Upper lobe of left lung (tissue), 4 donors: ENCODE measurements at regions not wholly inside any gene's neighbourhood (a gene's known extent, or its start where the extent isn't known, plus 50 kb on each side); places are given as distances from the start of the nearest gene placed in this dataset.

ENCODE experiments used
- CTCF ChIP-seq, 6 experiments: fragments of 450-650 bp in 4 of 6; fragments of 200-600 bp in 2 of 6; sonication (generic) in 2 of 6; IDR thresholded peaks; one replicate each; pipeline ENCODE4 v1.5.1; 2016 to 2019; ENCODE audit warnings: antibody characterized with exemption in 6 of 6
- POLR2A ChIP-seq, 4 donors: fragments of 450-650 bp; IDR thresholded peaks; one replicate each; pipeline ENCODE4 v1.5.1; 2016 to 2017; ENCODE audit warnings: antibody characterized with exemption in 4 of 4, mild to moderate bottlenecking in 2 of 4

GRCh38 chr10:8554574-8554973 is 500.1 kb downstream of the GATA3 start:
- TF ChIP-seq CTCF (IDR thresholded peaks at IDR 0.05), result no peak
- TF ChIP-seq POLR2A (IDR thresholded peaks at IDR 0.05), result no peak
